EH (cell line): ENCODE measurements at regions not wholly inside any gene's neighbourhood (a gene's known extent, or its start where the extent isn't known, plus 50 kb on each side); places are given as distances from the start of the nearest gene placed in this dataset.
"Not testable (repeated sequence)": the region's sequence is repeated elsewhere in the genome, so short reads cannot be mapped to it uniquely, and the experiment has no call there.

Experiments
- DNase-seq: peaks from one replicate; pipeline ENCODE4 v3.0.0-alpha.2; 2015; ENCODE audit warnings: low read depth

DNA sequence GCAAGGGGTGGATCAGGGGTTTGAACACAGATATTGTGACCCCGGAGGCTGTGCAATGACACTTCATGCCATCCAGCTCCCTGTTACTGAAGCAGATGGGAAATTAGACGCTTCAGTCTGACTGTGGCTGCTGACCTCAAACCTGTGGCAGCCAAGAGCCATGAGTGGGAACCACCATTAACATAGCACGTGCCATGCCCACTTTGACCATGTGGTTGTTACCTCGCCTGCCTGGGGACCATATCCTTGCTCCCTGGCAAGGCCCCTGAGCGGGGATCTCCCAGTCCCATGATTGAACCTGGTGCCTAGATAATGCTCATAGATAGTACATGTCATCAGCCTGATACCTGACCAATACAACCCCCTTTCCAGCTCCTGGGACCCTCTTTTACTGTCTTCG is 68.9 kb downstream of the CYP26B1 start:
- no peak for DNase-seq

DNA sequence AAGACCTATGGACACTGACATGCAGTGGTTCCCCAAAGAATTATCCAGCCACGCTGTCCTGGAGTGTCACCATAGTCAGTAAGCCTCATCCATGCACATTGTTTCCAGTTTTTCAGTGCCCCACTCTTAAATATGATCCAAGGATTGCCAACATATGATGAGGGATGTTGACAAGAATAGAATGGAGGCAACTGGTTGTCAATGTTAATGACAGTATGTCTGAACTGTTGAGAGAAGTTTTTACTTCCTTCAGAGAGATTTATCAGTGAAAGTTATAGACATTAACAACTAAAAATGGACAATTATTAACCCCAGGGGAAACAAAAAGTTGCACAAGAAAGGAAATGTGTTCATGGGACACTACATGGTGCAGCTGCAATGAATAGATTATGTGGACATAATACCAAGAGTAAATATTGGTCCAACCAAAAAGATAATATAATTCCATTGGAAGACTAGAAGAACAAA is 69.9 kb downstream of the CYP26B1 start:
- no peak for DNase-seq

DNA sequence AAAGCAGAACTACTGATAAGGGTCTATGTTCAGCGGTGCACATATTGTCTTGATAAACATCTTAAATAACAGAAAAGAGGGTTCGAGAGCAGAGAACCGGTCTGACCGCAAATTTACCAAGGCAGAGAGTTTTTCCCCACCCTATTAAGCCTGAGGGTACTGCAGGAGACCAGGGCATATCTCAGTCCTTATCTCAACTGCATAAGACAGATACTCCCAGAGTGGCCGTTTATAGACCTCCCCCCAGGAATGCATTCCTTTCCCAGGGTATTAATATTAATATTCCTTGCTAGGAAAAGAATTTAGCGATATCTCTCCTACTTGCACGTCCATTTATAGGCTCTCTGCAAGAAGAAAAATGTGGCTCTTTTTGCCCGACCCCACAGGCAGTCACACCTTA is 74.3 kb downstream of the CYP26B1 start:
- not testable (repeated sequence) for DNase-seq

GRCh38 chr2:72064197-72064596 is 83.5 kb downstream of the CYP26B1 start:
- DNase-seq = not testable (repeated sequence)

DNA sequence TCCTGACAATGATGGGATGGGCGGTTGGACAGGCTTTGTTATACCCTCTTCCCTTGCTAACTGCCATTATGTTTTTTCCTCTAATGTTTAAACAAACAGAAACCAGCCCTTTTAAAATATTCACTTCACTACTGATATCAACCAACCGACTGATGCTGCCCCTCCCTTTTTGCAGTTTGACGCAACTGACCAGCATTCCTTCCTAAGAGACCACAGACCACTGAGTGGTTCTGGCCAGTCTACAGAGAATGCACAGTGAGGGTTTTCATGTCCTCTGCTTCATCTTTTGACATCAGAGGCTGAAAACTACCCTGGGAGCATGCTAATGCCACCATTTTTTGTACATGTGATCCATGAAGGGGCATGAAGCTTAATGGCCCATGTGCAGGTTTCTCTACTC is 85.3 kb downstream of the CYP26B1 start:
- DNase-seq = no peak

GRCh38 chr2:72057308-72057707 is 90.4 kb downstream of the CYP26B1 start:
- no peak for DNase-seq

- DNase-seq = no peak
Observed at GRCh38 chr2:72051971-72052505, 95.6 kb downstream of the CYP26B1 start.

GRCh38 chr2:72051204-72051603 is 96.5 kb downstream of the CYP26B1 start:
- DNase-seq = no peak

- no peak for DNase-seq
Observed at GRCh38 chr2:72050734-72051133, 96.9 kb downstream of the CYP26B1 start.

GRCh38 chr2:72048881-72049477 is 98.7 kb downstream of the CYP26B1 start:
- DNase-seq = no peak

GRCh38 chr2:72043985-72044384 is 103.7 kb downstream of the CYP26B1 start:
- DNase-seq = no peak

DNA sequence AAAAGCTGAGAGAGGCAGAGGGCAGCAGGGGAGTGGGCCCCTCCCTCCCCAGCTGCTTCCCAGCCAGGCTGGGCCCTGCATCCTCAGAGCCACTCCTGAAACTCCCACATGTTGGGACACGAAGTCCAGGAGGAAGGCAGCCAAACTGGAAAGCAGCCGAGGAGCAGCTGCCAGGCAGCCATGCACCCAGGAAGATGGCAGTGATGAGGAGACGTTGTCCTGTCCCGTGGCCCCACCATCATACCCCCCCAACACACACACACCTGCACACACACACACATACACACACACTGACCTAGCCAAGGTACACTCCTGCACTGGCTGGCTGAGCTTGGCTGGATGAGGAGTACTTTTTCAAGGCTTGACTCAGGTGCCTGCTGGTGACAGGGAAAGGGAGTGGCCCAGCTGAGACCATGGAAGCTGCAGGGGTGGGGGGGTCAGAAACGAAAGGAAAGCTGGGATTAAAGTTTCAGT is 106.0 kb downstream of the CYP26B1 start:
- no peak for DNase-seq

GRCh38 chr2:72040629-72041571 is 106.8 kb downstream of the CYP26B1 start:
- no peak for DNase-seq

- no peak for DNase-seq
Observed at GRCh38 chr2:72038524-72038923, 109.1 kb downstream of the CYP26B1 start.

GRCh38 chr2:72037261-72037666 is 110.4 kb downstream of the CYP26B1 start:
- no peak for DNase-seq

GRCh38 chr2:72036595-72036994 is 111.1 kb downstream of the CYP26B1 start:
- DNase-seq = no peak

GRCh38 chr2:72036173-72036545 is 111.5 kb downstream of the CYP26B1 start:
- DNase-seq = no peak

DNA sequence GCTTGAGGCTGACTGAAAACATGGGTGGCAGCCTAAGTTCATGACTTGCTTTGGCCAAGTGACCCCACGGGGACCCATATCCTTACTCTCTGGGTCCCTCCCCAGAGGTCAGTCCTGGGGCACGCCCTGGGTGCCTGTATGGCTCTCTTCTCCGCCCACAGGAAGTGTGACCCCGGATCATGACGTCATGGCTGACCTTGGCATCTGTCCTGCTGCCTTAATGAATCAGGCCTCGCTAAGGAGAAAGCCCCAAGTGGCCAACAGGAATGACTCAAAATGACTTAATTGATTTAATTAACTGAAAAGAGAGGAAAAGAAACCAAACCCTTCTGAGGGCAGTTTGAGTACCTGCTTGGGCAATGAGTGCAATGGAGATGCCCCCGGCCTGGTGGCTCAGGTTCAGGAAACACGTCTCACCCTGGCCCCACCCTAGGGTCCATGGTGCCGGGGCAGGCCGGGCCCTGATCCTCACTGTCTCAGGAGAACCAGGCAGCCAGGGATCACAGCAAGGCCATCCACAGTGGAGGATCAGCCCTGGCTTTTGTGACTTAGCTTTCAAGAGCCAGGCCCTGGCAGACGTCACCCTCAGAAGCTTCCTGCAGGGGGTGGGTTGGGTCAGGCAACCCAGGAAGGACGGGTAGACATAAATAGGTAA is 112.0 kb downstream of the CYP26B1 start:
- DNase-seq = peak; percentile 19

- no peak for DNase-seq
Observed at GRCh38 chr2:72034353-72035095, 113.1 kb downstream of the CYP26B1 start.

DNA sequence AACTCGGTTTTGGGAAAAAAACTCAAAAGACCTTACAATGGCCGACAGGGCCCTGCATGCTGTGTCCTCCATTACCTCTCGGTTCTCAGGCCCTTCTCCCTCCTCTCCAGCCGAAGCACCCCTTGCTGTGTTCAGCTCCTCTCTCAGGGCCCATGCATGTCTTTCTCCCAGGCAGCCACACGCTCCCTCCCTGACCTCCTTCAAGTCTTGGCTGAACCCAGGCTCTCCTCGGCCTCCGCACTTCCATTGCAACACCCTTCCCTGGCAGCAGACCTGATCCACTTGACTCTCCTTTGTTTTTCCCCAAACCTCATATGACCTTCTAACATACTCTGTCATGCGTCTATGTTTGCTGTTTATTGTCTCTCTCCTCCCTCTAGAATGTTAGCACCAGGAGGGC is 114.0 kb downstream of the CYP26B1 start:
- DNase-seq = no peak

DNA sequence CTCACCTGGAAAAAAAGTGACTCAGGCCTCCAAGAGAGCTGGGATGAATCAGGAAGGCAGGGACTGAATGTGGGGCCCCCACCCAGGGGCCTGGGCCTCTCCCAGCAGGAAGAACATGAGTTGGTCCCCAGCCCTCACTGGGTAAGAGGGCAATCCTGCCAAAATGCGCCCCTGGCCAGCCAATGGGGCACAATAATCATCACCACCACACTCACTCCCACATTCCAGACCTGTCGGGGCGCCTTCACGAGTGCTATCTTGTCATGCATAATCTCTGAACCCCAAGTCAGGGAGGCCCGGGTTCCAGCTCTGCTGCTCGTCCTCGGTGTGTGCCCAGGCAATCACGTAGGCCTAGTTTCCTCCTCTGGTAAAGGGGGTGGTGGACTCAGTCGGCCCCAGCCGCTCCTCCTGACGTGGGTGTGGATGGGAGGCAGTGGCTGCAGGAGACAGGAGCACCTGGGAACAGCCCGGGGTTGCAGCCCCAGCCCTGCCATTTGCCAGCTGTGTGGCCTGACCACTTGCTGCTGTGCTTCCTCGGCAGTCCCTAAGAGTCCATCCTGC is 115.1 kb downstream of the CYP26B1 start:
- DNase-seq = no peak
